ENCODE measurements at regions not wholly inside any gene's neighbourhood (a gene's known extent, or its start where the extent isn't known, plus 50 kb on each side); places are given as distances from the start of the nearest gene placed in this dataset.

DNA sequence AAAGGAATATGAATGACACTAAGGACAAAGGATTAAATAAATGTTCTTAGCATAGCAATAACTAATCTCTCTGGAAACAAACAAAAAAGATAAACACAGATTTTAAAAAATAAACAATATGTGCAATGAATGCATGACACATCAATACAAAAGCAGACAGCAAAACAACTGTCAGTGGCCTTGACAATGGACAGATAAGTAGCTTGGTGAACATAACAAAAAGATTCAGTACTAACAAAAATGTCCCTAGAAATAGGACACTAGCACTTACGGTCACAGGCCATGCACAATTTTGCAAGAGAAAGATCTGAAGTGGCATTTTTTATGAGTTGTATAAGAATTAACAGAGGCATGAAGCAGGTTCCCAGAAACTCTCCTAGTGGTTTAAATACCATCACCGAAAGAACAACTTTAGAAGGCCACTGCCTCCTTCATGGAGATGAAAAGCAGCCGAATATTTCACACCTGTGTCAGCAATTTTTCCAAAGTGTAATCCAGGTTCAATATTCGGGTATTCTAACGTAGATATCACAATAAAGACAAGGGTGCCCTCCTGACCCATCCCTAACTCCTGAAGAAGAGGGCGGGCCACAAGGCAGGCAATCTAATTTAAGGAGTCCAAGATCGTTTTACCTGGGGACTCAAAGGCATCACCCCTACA lies 231.3 kb upstream of the MKLN1 start:
- peaks cover 0 to under 1% of the 10 kb centered on the region in 2 donors for H3K9me3 Mint-ChIP-seq
- peaks cover 0 to 15% of the 10 kb centered on the region in 2 donors for H3K36me3 Mint-ChIP-seq
- DNase-seq (ENCODE audit: low spot score in 2 of 2) (no peak), ATAC-seq (no peak)
- H3K27ac Mint-ChIP-seq, result peak overlapping the region in 1 of 2 donors; percentile 25

DNA sequence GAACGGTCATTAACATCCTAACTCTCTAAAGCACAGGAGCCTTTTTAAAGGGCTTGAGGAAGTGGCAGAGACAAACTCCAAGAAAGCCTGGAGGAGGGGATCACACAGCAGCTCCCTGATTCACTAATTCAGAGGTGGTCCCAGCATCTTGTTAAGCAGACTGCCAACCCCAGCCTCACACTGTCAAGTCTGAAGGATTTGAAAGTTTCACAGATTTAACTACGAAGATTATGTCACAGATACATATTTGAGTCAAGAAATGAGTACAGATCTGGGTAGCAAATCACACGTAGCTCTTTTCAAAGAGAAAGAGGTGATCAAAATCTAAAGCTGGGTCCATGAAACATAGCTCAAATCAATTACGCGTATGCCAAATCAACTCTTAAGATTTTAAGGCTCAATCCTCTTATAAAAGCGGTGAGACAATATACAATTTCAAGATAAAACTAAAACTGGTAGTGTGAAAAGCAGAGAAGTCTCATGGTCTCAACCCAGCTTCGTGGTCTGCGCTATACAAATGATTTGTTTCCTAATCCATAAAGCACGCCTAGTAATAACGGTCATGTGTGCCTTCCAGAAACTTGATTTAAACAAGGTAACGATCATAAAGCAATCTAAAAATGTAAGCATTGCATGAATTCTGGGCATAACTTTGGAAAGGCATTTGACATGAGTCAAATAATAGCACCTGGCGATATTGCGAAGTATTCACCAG lies 229.9 kb upstream of the MKLN1 start:
- H3K36me3 Mint-ChIP-seq, result peaks cover 0 to 26% of the 10 kb centered on the region in 2 donors
- H3K9me3 Mint-ChIP-seq, result no peaks in the 10 kb centered on the region
- peak; percentile 48 to 74 for ATAC-seq
- peak overlapping the region in 1 of 2 donors; percentile 90 for H3K27ac Mint-ChIP-seq
- DNase-seq (ENCODE audit: low spot score in 2 of 2), result no peak

DNA sequence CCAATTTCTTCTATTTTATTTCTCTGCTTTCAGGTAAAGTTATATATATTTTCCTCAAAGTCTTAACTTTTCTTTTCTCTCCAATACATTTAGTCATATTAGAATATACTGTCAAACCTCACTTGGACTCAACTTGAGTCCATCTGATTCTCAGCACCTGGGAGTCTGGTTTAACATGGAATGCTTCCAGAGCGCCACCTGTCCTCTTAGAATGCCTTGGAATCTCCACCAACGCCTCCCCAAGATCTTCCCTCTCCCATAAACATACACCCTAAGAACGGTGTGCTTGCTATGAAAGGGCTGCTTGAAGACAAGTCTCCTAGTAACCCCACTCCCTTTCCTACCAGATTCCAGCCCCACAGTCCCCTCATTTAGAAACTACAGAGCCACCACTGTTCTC lies 229.1 kb upstream of the MKLN1 start:
- DNase-seq (ENCODE audit: low spot score in 2 of 2) (no peak), ATAC-seq (no peak)
- H3K36me3 Mint-ChIP-seq, result peaks cover 0 to 30% of the 10 kb centered on the region in 2 donors
- H3K9me3 Mint-ChIP-seq, result no peaks in the 10 kb centered on the region
- H3K27ac Mint-ChIP-seq, result peak overlapping the region; percentile 12 to 25

DNA sequence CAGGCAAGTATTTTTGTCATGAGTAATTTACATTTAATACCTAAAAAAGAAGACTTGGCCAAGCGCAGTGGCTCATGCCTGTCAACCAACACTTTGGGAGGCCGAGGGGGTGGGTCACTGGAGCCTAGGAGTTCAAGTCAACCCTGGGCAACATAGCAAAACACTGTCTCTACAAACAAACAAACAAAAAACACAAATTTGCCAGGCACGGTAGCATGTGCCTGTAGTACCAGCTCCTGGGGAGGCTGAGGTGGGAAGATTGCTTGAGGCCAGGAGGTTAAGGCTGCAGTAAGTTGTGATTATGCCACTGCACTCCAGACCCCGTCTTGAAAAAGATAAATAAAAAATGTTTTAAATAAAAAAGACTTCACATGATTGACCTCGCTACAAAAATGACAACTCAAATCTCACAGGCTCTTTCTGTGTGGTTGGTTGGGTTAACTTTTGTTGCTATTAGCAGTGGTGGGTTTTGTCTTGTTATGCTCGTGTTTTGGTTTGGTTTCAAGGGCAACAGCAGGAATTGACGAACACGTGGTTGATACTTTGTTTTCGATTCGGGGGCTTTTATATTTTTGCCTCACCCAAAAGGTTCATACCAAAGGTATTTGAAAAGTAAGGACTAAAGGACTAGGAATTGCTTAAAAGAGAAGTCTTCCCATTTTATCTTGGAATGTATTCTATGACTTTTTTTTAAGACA lies 227.2 kb upstream of the MKLN1 start:
- DNase-seq (ENCODE audit: low spot score in 2 of 2), result no peak

GRCh38 chr7:131103997-131104396 lies 223.7 kb upstream of the MKLN1 start:
- H3K27ac Mint-ChIP-seq, result peak overlapping the region in 1 of 2 donors; percentile 62
- H3K36me3 Mint-ChIP-seq, result peaks cover 21 to 41% of the 10 kb centered on the region in 2 donors
- ATAC-seq (no peak), DNase-seq (ENCODE audit: low spot score in 2 of 2) (no peak)
- H3K9me3 Mint-ChIP-seq, result no peaks in the 10 kb centered on the region

More for the DNA sequence above, 227.2 kb upstream of the MKLN1 start:
- Mint-ChIP-seq H3K27ac (peak overlapping the region; percentile 82 to 93), H3K9me3 (no peaks in the 10 kb centered on the region), H3K36me3 (peaks cover 0 to 25% of the 10 kb centered on the region in 2 donors)
- ATAC-seq, result peak in 1 of 2 donors; percentile 13

- DNase-seq (ENCODE audit: low spot score in 2 of 2) (no peak), ATAC-seq (no peak)
- H3K36me3 Mint-ChIP-seq, result peaks cover 21 to 39% of the 10 kb centered on the region in 2 donors
- H3K27ac Mint-ChIP-seq, result peak overlapping the region; percentile 62 to 89
- no peaks in the 10 kb centered on the region for H3K9me3 Mint-ChIP-seq
These were observed 222.9 kb upstream of the MKLN1 start for GRCh38 chr7:131104596-131105293.

GRCh38 chr7:131105294-131105798 lies 222.3 kb upstream of the MKLN1 start:
- DNase-seq (ENCODE audit: low spot score in 2 of 2) (peak; percentile 43 to 59), ATAC-seq (peak in 1 of 2 donors; percentile 5)
- Mint-ChIP-seq H3K36me3 (peaks cover 21 to 39% of the 10 kb centered on the region in 2 donors), H3K9me3 (no peaks in the 10 kb centered on the region), H3K27ac (peak overlapping the region; percentile 62 to 89)

DNA sequence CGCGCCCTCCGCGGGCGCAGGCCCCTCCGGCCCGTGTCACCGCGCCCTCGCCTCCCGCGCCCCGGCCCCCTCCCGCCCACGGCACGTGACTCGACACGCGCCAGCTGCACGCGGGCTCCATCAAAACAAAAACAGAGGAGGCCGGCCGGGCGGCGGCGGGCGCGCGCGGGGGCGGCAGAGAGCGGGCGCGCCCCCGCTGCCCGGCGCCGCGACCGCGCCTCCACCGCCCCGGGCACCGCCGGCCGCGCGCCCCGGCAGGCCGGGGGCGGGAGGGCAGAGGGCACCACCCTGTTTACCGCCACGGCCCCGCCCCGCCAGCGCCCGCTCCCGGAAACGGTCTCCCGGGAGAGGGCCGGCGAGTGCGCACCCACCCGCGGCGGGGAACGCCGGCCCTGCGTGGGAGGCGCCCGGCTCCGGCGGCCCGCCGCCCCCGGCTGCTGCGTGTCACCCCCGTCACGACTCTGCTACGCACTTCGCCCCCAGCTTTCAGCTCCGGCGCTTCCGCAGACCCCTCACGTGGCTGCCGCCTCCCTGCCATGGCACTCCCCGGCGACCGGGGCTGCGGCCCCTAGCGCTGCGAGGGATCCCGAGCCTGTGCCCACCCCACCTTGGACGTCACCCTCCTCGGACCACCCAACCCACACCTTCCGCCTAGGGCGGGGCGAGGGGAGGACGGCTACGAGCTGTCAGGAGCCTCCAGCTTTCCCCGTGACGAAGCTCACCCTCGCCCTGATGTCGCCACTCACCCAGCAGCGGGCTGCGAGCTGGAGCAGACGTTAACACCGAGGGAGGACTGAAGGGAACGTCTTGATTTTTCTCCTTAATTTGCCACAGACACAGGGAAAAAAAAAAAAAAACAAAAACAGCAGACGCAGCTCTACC lies 221.6 kb upstream of the MKLN1 start:
- Mint-ChIP-seq H3K9me3 (no peaks in the 10 kb centered on the region), H3K36me3 (peaks cover 21 to 39% of the 10 kb centered on the region in 2 donors), H3K27ac (peak overlapping the region; percentile 96 to 99)
- ATAC-seq, result peak; percentile 57 to 58
- peak; percentile 77 to 90 for DNase-seq (ENCODE audit: low spot score in 2 of 2)

DNA sequence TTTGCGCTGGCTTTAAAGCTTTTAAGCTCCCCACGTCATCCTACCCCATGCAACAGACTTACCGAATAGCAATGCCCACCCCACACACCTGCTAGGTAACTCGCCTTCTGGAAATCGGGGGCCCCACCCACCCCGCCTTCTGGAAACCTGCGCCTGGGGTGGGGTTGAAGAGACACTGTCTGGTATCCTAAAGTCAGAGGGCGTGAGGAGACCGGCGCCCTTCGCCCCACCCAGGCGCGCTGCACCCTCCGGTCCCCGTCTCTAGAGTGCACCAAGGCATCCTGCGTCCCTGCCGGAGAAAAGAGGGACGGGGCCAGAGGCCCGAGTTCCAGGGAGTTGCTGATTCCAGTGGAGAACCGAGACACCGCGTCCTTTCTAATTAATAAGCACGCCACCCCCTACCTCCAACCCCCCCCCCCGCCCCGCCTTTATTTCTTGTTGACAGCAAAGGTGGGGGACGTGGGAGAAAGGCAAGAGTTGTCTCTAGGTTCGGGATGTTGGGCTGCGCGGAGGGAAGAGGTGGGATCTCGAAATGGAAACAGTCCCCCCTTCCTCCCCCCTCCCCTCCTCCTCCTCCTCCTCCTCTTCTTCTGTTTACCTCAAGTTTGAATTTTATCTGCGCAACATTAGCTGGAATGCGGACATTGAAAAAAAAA lies 220.9 kb upstream of the MKLN1 start:
- ATAC-seq, result peak; percentile 2 to 7
- peak overlapping the region; percentile 96 to 99 for H3K27ac Mint-ChIP-seq
- no peaks in the 10 kb centered on the region for H3K9me3 Mint-ChIP-seq
- H3K36me3 Mint-ChIP-seq, result peaks cover 21 to 37% of the 10 kb centered on the region in 2 donors
- peak; percentile 56 to 57 for DNase-seq (ENCODE audit: low spot score in 2 of 2)

GRCh38 chr7:131107337-131108211 lies 220.1 kb upstream of the MKLN1 start:
- Mint-ChIP-seq H3K9me3 (no peaks in the 10 kb centered on the region), H3K27ac (peak overlapping the region; percentile 96 to 99), H3K36me3 (peaks cover 21 to 29% of the 10 kb centered on the region in 2 donors)
- ATAC-seq, result peak; percentile 61 to 65
- DNase-seq (ENCODE audit: low spot score in 2 of 2), result peak; percentile 69 to 79

GRCh38 chr7:131108212-131108940 lies 219.3 kb upstream of the MKLN1 start:
- Mint-ChIP-seq H3K27ac (peak overlapping the region; percentile 96 to 99), H3K9me3 (peaks cover 0 to 5% of the 10 kb centered on the region in 2 donors), H3K36me3 (peaks cover 21 to 25% of the 10 kb centered on the region in 2 donors)
- ATAC-seq, result peak; percentile 3 to 43
- DNase-seq (ENCODE audit: low spot score in 2 of 2), result peak in 1 of 2 donors; percentile 52

DNA sequence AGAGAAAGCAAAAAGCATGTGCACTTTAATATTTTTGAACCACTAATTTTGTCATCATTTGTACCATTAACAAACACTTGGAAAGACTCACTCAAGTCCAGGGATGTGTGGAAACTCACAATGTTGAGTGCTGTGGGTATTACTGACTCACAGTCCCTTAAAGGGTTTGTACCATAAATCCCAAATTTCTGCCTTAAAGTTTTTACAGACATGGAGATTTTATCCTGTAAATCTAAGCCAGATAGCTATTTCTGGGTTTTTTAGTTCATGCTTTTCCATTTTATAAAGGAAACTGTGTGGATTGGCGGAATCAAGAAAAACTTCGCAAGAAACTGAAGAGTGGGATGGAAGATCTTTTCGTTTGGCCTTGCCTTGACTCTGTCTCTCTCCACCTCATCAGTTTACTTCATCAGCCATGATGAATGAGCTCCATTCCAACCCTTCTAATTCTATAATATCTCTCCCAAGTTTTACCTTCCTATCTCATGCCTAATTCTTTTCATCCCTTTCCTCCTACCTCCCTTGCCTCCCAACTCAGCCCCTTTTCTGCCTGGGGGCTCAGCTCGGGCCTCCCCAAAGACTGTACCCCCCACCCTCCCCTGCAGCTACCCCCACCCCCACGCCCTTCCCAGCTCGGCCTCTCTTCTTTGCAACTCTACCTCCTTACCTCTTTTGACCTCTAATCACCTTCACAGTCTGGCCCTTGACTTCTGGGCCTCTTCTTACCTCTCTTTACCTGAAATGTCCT lies 218.5 kb upstream of the MKLN1 start:
- no peak for ATAC-seq
- Mint-ChIP-seq H3K36me3 (peaks cover 21% of the 10 kb centered on the region in 2 donors), H3K9me3 (peaks cover 0 to 5% of the 10 kb centered on the region in 2 donors), H3K27ac (peak overlapping the region; percentile 96 to 99)
- no peak for DNase-seq (ENCODE audit: low spot score in 2 of 2)

DNA sequence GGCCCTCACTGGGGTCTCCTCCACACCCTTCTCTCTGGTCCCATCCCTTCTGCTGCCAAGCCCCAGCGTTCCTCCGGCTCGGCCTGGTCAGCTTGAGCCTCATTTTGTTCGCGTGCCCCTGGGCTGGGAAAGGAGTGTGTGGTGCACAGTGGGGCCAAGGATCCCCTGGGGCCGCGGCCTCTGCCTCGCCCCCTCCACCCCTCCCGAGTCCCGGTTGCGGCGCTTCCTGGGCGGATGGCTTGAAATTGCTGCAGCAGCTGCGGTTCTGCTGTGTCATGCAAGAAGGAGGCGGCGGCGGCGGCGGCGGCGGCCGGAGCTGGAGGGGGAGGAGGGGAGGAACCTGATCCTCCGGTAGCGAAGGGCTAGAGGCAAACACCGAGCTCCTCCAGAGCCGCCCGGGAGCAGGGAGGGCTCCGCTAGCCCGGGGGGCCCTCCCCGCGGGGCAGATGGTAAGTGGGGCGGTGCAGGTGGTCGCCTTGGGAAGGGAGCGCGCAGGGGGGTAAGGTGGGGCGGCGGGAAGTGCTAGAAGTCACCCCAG lies 217.8 kb upstream of the MKLN1 start:
- Mint-ChIP-seq H3K27ac (peak overlapping the region; percentile 96 to 99), H3K9me3 (peaks cover 0 to 5% of the 10 kb centered on the region in 2 donors), H3K36me3 (peaks cover 21% of the 10 kb centered on the region in 2 donors)
- peak in 1 of 2 donors; percentile 5 for ATAC-seq
- peak; percentile 66 to 70 for DNase-seq (ENCODE audit: low spot score in 2 of 2)
